GM19452 (cell line): ENCODE measurements at regions not wholly inside any gene's neighbourhood (a gene's known extent, or its start where the extent isn't known, plus 50 kb on each side); places are given as distances from the start of the nearest gene placed in this dataset.

ENCODE experiments used
- ATAC-seq: cut with Tn5 transposase; IDR thresholded peaks from one replicate; pipeline ENCODE4 v1.9.1; 2021; ENCODE audit not compliant: unreplicated experiment

DNA sequence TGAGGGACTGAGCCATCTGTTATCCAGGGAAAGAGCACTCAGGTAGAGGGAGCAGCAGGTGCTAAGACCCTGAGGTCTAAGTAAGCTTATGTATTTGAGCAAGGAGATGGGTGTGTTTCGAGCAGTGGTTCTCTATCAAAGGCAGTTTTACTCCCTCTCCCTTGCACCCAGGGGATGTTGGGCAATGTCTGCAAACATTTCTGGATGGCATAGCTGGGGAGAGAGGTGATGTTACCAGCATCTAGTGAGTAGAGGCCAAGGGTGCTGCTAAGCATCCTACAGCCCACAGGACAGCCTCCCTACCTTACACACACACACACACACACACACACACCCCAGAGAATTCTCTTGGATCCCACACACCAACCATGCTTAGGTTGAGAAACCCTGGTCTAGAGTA is 221.0 kb upstream of the PWP1 start:
- ATAC-seq: no peak

DNA sequence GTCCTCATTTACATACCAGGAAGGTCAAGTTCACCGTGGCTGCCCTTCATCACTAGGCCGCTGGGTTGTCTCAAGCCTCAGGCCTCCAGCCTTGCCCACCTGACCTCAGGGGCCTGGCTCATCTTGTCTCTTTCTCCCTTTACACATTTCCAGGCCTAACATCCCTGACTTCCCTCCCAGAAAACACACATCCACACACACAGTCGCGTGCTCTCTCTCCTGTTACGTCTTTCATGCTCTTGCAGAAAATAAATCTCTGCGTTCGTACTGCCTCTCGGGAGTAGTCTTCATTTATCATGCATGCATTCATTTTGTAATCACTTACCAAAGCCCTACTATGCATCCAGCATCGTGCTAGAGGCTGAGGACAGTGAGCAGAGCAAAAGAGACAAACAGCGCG is 220.0 kb upstream of the PWP1 start:
- ATAC-seq: no peak

- ATAC-seq: no peak
Observed at GRCh38 chr12:107467716-107468115, 217.9 kb upstream of the PWP1 start.

DNA sequence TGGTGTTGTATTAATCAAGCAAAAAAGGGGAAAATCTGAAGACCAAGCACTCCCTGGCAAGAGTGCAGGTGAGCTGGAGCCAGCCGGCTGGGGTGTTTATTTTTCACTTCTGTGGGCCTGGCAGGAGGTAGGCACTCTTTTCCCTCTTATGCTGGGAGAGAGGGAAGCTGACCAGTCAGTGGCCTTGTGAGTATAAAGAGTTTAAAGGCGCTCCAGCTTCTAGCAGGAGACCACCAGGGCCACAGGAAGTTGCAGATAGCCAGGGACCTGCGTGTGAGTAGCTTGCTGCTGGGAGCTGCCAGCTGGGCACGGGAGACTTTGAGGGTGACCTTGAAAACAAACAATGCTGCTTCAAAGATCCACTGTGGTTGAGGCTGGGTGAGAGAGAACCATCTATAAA is 217.4 kb upstream of the PWP1 start:
- no peak for ATAC-seq

DNA sequence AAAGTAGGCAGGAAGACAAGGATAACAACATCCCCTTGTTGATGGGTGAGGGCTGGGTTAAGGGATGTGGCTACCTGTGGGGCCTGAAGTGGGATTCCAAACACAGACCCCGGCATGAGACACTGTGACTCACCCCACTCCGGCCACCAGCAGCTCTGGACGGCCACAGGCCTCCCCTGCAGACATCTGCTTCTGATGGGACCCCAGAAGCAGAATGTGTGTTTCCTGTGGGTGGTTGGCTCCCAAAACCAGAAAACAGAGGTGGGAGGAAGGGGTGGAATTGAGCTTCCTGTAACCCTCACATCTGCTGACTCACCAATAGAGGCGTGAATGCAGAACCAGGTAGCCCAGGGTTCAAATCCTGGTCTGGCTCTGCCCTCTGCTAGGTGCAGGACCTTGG is 216.6 kb upstream of the PWP1 start:
- no peak for ATAC-seq

DNA sequence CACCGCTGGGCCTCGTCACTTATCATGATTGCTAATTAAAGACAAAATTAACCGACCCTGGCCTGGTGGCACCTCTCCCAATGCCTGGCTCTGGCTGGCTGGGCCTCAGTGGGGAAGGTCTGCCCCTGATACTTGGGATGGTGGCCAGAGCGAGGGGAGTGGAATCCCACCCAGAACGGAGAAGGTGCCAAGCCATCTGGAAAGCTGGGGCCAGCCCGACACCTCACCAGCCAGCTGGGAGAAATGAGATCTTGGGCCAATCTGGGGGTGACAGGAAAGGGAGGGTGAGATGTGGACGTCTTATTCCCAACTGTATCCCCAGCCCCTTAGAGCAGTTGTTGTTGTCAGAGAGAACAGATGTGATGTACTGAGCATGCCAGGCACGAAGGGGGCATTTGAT is 215.0 kb upstream of the PWP1 start:
- no peak for ATAC-seq

DNA sequence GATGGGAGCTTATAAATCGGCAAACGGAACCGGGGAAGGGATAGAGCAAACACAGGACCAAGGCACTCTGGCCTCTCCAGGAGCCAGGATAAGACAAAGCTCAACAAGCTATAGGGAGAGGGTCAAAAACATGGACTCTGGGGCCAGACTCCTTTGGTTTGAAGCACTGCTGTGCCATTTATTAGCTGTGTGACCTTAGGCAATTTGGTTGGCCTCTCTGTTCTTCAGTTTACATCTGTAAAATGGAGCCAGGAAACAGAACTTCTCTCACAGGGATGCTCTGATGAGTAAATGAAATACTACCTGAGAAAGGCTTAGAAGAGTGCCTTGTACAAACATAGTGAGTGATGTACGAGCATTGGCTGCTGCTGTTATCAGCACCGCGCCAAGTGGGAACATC is 213.3 kb upstream of the PWP1 start:
- no peak for ATAC-seq

GRCh38 chr12:107474099-107474498 is 211.5 kb upstream of the PWP1 start:
- no peak for ATAC-seq

DNA sequence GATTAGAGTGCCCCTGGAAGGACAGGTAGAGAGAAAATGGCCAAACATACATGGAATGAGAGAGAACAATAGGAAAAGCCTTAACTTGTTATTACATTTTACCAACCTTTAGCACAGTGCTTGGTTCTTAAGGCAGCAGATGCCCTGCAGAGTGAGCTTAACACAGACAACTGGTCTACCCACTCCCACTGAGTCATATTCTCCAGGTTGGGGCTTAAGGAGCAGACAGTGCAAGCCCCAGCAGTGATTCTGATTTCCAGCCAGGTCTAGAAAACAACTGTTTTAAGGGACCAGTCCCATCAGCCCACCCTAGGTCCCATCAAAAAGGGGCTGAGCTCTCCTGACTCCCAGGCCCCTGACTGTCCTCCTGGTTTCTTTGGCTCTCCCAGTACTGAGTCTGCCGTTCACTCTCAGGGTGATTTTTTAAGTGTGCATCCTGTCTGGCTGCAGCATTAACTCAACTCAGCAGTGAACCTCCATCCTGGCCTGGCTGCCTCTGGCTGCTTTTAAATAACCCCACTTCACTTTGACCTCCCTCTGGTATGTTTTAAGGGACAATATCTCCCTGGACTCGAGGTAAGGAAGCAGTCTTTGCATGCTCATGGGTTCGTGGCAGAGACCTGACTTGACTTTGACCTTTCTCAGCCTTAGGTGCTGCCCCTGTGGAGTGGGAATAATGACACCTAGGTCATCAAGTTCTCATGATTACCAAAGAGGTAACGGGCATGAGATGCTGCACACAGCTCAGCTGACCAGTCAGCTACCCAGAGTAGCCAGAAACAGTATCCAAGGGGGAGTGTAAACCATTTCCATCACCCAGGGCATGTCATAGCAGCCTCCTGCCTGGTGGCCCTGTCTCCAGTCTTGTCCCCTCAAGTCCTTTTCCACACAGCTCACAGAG is 210.7 kb upstream of the PWP1 start:
- no peak for ATAC-seq

GRCh38 chr12:107475900-107476299 is 209.7 kb upstream of the PWP1 start:
- no peak for ATAC-seq

DNA sequence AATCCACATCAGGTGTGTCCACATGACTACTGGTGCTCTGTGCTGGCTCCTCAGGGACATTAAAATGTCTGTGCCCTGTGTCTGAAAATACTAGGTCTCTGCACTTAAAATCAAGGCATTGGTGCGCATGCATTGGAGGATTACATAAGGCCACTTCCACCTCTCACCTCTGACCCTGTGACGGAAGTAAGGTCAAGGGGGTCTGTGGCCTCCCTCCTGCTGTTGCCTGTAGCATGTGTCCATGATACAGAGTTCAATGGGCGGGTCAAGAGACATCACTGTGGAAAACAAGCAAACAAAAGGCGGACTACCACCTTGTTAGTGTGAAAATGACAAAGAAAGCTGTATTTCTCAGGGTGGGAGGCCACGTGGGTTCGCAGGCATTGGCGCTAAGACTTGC is 208.6 kb upstream of the PWP1 start:
- no peak for ATAC-seq

DNA sequence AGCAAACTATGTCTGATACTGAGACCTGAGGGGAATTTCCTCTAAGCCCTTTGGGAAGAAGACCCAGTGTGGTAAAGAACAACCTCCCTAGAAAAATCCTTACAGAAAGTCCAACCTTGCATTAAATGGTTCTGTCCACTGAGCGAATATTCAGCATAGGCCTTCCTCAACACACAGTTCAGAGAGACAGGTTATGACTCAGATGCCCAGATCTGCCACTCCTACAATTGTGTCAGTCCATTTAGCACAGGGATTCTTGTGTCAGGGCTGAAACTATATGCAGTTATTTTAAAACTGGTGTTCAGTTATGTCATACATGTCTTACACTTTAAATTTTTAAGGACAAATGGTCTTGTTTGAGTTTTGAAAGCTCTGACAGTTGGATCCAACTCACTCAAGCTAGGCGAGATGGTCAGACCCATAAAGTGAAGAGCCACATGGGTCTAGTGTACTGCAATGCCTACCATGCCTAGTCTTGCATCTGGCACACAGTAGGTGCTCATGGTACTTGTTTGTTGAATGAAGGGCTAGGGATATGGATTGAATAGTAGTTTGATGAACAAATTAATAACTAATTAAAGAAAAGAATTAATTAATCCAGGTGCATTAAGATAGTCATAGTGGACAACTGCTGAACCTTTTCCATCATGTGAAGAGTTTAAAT is 207.5 kb upstream of the PWP1 start:
- ATAC-seq: no peak

- ATAC-seq: no peak
Observed at GRCh38 chr12:107478881-107479280, 206.7 kb upstream of the PWP1 start.

GRCh38 chr12:107480836-107481608 is 204.6 kb upstream of the PWP1 start:
- ATAC-seq: no peak

- ATAC-seq: no peak
Observed at GRCh38 chr12:107484230-107484629, 201.4 kb upstream of the PWP1 start.

GRCh38 chr12:107484941-107485340 is 200.7 kb upstream of the PWP1 start:
- no peak for ATAC-seq

- no peak for ATAC-seq
Observed at GRCh38 chr12:107485731-107486130, 199.9 kb upstream of the PWP1 start.

DNA sequence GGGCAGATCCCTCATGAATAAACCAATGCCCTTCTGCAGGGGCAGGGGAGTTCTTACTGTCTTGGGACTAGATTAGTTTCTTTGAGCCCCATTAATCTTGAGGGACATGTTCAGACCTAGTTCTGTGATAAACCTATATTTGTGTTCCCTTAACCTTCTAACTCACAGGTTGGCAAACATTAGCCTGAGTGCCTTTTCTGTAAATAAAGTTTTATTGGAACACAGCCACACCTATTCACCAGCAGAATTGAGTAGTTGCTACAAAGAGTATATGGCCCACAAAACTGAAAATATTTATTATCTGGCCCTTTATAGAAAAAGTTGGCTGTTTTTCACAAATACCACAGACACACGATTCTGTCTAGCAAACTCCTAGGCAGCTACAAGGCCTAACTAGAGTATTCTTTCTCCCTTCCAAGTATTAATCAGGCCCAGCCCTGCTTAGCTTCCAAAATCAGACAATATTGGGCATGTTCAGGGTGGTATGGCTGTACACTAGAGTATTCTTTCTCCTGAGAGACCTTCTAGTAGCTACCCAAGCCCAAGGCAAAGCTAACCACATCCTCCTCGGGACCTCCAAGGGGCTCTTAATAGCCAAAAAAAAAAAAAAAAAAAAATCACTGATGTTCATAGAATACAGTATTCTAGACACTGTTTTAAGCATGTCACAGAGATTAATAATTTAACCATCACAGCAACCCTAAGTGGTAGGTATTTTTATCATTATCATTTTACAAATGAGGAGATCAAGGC is 199.3 kb upstream of the PWP1 start:
- no peak for ATAC-seq

DNA sequence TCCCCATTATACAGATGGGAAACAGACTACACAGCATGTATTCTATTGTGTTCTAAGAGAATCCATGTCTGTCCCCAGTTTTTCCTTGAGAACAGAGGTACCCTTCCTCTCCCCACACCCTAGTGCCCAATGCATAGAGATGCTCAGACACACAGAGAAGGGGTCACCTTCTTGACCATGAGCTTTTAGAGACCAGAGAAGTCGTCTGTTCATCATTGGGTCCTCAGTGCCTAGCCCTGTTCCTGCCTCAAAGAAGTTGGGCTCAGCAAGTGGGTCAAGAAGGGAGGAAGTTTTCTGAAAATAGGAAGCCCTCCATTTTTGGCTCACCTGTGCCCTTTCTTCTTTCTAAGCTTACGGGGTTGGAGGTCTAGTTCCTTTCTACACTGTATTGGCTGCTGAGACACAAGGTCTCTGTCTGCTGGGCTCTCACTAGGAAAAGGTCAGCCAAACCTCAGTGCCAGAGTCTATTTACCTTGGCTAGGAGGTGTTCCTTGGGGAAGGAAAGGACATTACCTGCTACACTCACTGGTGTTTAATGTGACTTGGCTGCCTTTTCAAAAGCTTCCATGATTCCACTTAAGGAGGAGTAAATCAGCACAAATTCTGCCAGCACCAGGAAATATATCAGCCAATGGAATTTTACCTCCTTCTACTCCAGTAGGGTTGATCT is 198.5 kb upstream of the PWP1 start:
- ATAC-seq: no peak

GRCh38 chr12:107488666-107489065 is 196.9 kb upstream of the PWP1 start:
- ATAC-seq: no peak

DNA sequence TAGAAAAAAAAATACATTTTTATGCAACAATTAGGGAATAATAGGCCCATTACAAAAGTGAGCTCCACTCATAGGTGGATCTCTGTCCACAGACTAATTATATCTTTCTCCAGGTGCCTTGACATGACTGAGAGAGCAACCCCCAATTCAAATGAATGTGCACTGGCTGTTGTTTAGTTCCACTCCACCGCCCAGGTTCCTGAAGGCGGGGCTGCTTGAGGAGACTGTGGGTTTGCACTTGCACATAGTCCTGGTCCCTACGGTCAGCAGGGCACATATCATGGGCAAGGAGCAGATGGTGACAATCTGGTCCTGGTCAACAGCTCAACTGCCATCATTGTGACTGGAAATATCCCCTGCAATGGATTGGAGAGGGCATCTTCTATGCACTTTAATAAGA is 195.6 kb upstream of the PWP1 start:
- ATAC-seq: no peak
